GM19395 (cell line): ENCODE measurements at regions not wholly inside any gene's neighbourhood (a gene's known extent, or its start where the extent isn't known, plus 50 kb on each side); places are given as distances from the start of the nearest gene placed in this dataset.

Experiments
- ATAC-seq: cut with Tn5 transposase; IDR thresholded peaks from one replicate; pipeline ENCODE4 v1.9.1; 2021; ENCODE audit warnings: mild to moderate bottlenecking, moderate library complexity; ENCODE audit not compliant: unreplicated experiment

DNA sequence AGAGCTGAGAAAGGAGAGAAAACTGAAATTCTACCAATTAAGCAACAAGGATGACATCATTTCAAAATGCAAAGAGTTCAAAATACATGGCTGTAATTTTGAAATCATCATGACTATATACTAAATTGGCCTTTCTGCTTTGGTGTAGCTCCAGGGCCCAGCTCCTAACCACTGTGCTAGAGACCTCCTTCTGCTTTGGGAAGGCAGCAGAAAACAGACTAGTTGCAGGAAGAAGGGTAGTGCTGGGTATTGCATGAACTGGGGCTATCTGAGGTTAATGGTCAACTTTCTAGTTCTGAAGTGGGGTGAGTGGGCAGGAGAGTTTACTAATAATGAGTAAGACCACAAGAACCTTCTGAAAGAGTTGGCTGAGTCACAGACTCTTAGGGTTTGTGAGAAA is 66.2 kb downstream of the PTGER2 start:
- peak; percentile 98 for ATAC-seq
